H1 (cell line): ENCODE measurements at regions not wholly inside any gene's neighbourhood (a gene's known extent, or its start where the extent isn't known, plus 50 kb on each side); places are given as distances from the start of the nearest gene placed in this dataset.

ENCODE experiments used
- CTCF ChIA-PET: fragments of 300-600 bp; sonication (Branson Sonifier 250); formaldehyde crosslinking; loops from one replicate; lab custom pipeline; 2021; ENCODE audit not compliant: partially characterized antibody; lab: Charles Lee
- POLR2A ChIA-PET: fragments of 300-600 bp; sonication (Branson Sonifier 250); formaldehyde crosslinking; loops from one replicate; lab custom pipeline; 2021; ENCODE audit warnings: inconsistent platforms; ENCODE audit not compliant: partially characterized antibody; lab: Charles Lee
- DNase-seq, 2 experiments: peaks; one replicate each; pipeline versions ENCODE4 v3.0.0 to v3.0.0-alpha.2; 2010 to 2022; ENCODE audit warnings: low spot score in 2 of 2, low read depth in 1 of 2, mixed read lengths in 1 of 2
- FAIRE-seq: peaks from 2 replicates; lab custom pipeline; 2011; peaks lifted over from hg19 to GRCh38; lab: Jason Lieb, UNC
- H2AFZ ChIP-seq: 2 replicates; pipeline ENCODE4 v1.8.1; 2012; ENCODE audit warnings: low read length, inconsistent platforms
- H2AK5ac ChIP-seq: 2 replicates; pipeline ENCODE4 v1.6.1; 2013; ENCODE audit warnings: low read depth, low read length
- H2BK120ac ChIP-seq: replicated peaks from 2 replicates; pipeline ENCODE3; 2013; ENCODE audit warnings: low read depth, low read length, inconsistent platforms
- H2BK12ac ChIP-seq: 2 replicates; pipeline ENCODE4 v1.6.1; 2013; ENCODE audit warnings: low read depth, low read length
- H2BK15ac ChIP-seq: 2 replicates; pipeline ENCODE4 v1.6.1; 2013; ENCODE audit warnings: low read length
- H2BK20ac ChIP-seq: 2 replicates; pipeline ENCODE4 v1.6.1; 2013; ENCODE audit warnings: low read length
- H2BK5ac ChIP-seq: 2 replicates; pipeline ENCODE4 v1.6.1; 2013; ENCODE audit warnings: low read depth, low read length
- H3K14ac ChIP-seq: 2 replicates; pipeline ENCODE4 v1.6.1; 2013; ENCODE audit warnings: inconsistent platforms; ENCODE audit not compliant: insufficient read length
- H3K18ac ChIP-seq: 2 replicates; pipeline ENCODE4 v1.6.1; 2013; ENCODE audit warnings: low read length; ENCODE audit errors: extremely low read depth
- H3K23ac ChIP-seq: 2 replicates; pipeline ENCODE4 v1.6.1; 2013; ENCODE audit warnings: inconsistent platforms; ENCODE audit not compliant: insufficient read length
- H3K23me2 ChIP-seq: 2 replicates; pipeline ENCODE4 v1.6.1; 2013; ENCODE audit warnings: low read depth, low read length
- H3K27ac ChIP-seq: 2 replicates; pipeline ENCODE4 v1.6.1; 2011; ENCODE audit warnings: low read depth, low read length, inconsistent platforms
- H3K27me3 ChIP-seq, 4 experiments: replicated peaks in 1 of 4; 1 replicate in 1 of 4; 2 replicates in 3 of 4; pipeline versions ENCODE4 v1.6.1 to v1.8.1; 2011 to 2013; ENCODE audit warnings: low read length in 3 of 4, mild to moderate bottlenecking in 3 of 4, inconsistent platforms in 2 of 4, mixed read lengths in 2 of 4, moderate library complexity in 1 of 4; ENCODE audit not compliant: control insufficient read depth in 3 of 4, insufficient read depth in 3 of 4; ENCODE audit errors: extremely low read depth in 1 of 4
- H3K36me3 ChIP-seq, 4 experiments: 2 replicates each; pipeline versions ENCODE4 v1.6.1 to v1.8.1; 2011 to 2013; ENCODE audit warnings: mild to moderate bottlenecking in 4 of 4, low read length in 3 of 4, moderate library complexity in 2 of 4, control low read depth in 1 of 4, inconsistent platforms in 1 of 4; ENCODE audit not compliant: insufficient read depth in 4 of 4, control insufficient read depth in 2 of 4
- H3K4ac ChIP-seq: replicated peaks from 2 replicates; pipeline ENCODE3; 2013; ENCODE audit warnings: low read length, low read depth, mixed read lengths, inconsistent platforms; ENCODE audit not compliant: insufficient read length
- H3K4me1 ChIP-seq, 4 experiments: replicated peaks in 1 of 4; 1 replicate in 1 of 4; 2 replicates in 3 of 4; pipeline versions ENCODE4 v1.6.1 to v1.8.1; 2011 to 2013; ENCODE audit warnings: low read length in 3 of 4, inconsistent platforms in 2 of 4, mixed read lengths in 1 of 4; ENCODE audit not compliant: insufficient read depth in 4 of 4, control insufficient read depth in 3 of 4
- H3K4me2 ChIP-seq, 2 experiments: 2 replicates each; pipeline versions ENCODE4 v1.6.1 to v1.8.1; 2011 to 2013; ENCODE audit warnings: low read depth in 2 of 2, low read length in 2 of 2, control low read depth in 1 of 2, inconsistent platforms in 1 of 2, mild to moderate bottlenecking in 1 of 2; ENCODE audit not compliant: insufficient read depth in 1 of 2
- H3K4me3 ChIP-seq, 4 experiments: fragments of 200-600, 300-600 bp in 1 of 4; sonication (generic), shearing (Covaris generic), sonication (Bioruptor Twin) in 1 of 4; 2 replicates each; pipeline versions ENCODE4 v1.5.1 to v1.8.1; 2011 to 2016; ENCODE audit warnings: low read length in 4 of 4, low read depth in 3 of 4, control low read depth in 2 of 4, inconsistent platforms in 2 of 4, mild to moderate bottlenecking in 2 of 4, mixed read lengths in 1 of 4, moderate library complexity in 1 of 4; ENCODE audit not compliant: insufficient read depth in 2 of 4; ENCODE audit errors: extremely low read depth in 1 of 4
- H3K56ac ChIP-seq: replicated peaks from 2 replicates; pipeline ENCODE3; 2013; ENCODE audit warnings: low read depth, mild to moderate bottlenecking, mixed read lengths, low read length, inconsistent platforms; ENCODE audit not compliant: insufficient read length
- H3K79me1 ChIP-seq: 2 replicates; pipeline ENCODE4 v1.6.1; 2013; ENCODE audit warnings: low read depth, low read length, control low read depth
- H3K79me2 ChIP-seq, 2 experiments: 2 replicates each; pipeline versions ENCODE4 v1.6.1 to v1.8.1; 2012 to 2013; ENCODE audit warnings: low read length in 2 of 2, mild to moderate bottlenecking in 2 of 2, inconsistent platforms in 1 of 2; ENCODE audit not compliant: insufficient read depth in 2 of 2, control insufficient read depth in 1 of 2
- H3K9ac ChIP-seq, 4 experiments: replicated peaks in 1 of 4; 1 replicate in 1 of 4; 2 replicates in 3 of 4; pipeline versions ENCODE4 v1.6.1 to v1.8.1; 2011 to 2013; ENCODE audit warnings: low read depth in 3 of 4, low read length in 3 of 4, control low read depth in 2 of 4, mild to moderate bottlenecking in 2 of 4, moderate library complexity in 2 of 4, inconsistent platforms in 1 of 4; ENCODE audit errors: extremely low read depth in 1 of 4
- H3K9me3 ChIP-seq, 2 experiments: 2 replicates each; pipeline versions ENCODE4 v1.6.1 to v1.8.1; 2012 to 2013; ENCODE audit warnings: mild to moderate bottlenecking in 2 of 2, moderate library complexity in 2 of 2, control low read depth in 1 of 2, inconsistent platforms in 1 of 2, low read depth in 1 of 2, low read length in 1 of 2, mixed read lengths in 1 of 2; ENCODE audit not compliant: insufficient read depth in 2 of 2
- H4K20me1 ChIP-seq, 2 experiments: replicated peaks in 1 of 2; 2 replicates each; pipeline versions ENCODE3 to v1.8.1; 2011 to 2013; ENCODE audit warnings: inconsistent platforms in 2 of 2, low read length in 2 of 2, mild to moderate bottlenecking in 1 of 2; ENCODE audit not compliant: insufficient read depth in 2 of 2, control insufficient read depth in 1 of 2
- H4K5ac ChIP-seq: 2 replicates; pipeline ENCODE4 v1.6.1; 2013; ENCODE audit warnings: low read length, low read depth, mixed read lengths, inconsistent platforms; ENCODE audit not compliant: insufficient read length
- H4K8ac ChIP-seq: 2 replicates; pipeline ENCODE4 v1.8.0; 2013; ENCODE audit warnings: mild to moderate bottlenecking, moderate library complexity, low read length, inconsistent platforms; ENCODE audit not compliant: insufficient read depth; ENCODE audit errors: extremely low read depth
- H4K91ac ChIP-seq: replicated peaks from 2 replicates; pipeline ENCODE3; 2013; ENCODE audit warnings: low read length, mixed read lengths, inconsistent platforms; ENCODE audit not compliant: insufficient read length
- CBX5 ChIP-seq: fragments of 300-800, 300-1000 bp; sonication (generic); IDR thresholded peaks from 2 replicates; pipeline ENCODE4 v1.7.1; 2016; ENCODE audit warnings: antibody characterized with exemption, low read length, low read depth
- CBX8 ChIP-seq: fragments of 300-800, 300-1000 bp; sonication (generic); IDR thresholded peaks from 2 replicates; pipeline ENCODE4 v1.7.1; 2016; ENCODE audit warnings: low read depth, low read length, borderline replicate concordance
- CREB1 ChIP-seq: IDR thresholded peaks from 2 replicates; pipeline ENCODE4 v1.6.1; 2012; ENCODE audit warnings: inconsistent platforms
- CTCF ChIP-seq, 3 experiments: IDR thresholded peaks; 1 replicate in 2 of 3; 2 replicates in 1 of 3; pipeline versions ENCODE4 v1.5.1 to v1.6.1; 2011; ENCODE audit warnings: low read length in 3 of 3, mild to moderate bottlenecking in 3 of 3, inconsistent platforms in 2 of 3, low read depth in 1 of 3, moderate library complexity in 1 of 3; ENCODE audit not compliant: insufficient read depth in 1 of 3; ENCODE audit errors: control extremely low read depth in 1 of 3
- KDM5A ChIP-seq: fragments of 200-600 bp; IDR thresholded peaks from 2 replicates; pipeline ENCODE4 v1.7.1; 2012; ENCODE audit warnings: mild to moderate bottlenecking, low read length, inconsistent platforms, mixed read lengths
- RXRA ChIP-seq: IDR thresholded peaks from 2 replicates; pipeline ENCODE4 v1.6.1; 2011; ENCODE audit warnings: low read depth, mild to moderate bottlenecking, low read length, moderate library complexity; ENCODE audit not compliant: insufficient read depth
- SRF ChIP-seq: IDR thresholded peaks from 2 replicates; pipeline ENCODE4 v1.6.1; 2011; ENCODE audit warnings: mild to moderate bottlenecking, low read depth, low read length, moderate library complexity
- ZNF274 ChIP-seq: IDR thresholded peaks from 2 replicates; pipeline ENCODE4 v1.7.0; 2012; ENCODE audit warnings: low read length, borderline replicate concordance; ENCODE audit errors: extremely low read depth
- WGBS, 2 experiments: shearing (Covaris generic) in 1 of 2; methylation state at CpG; one replicate each; pipeline versions ENCODE4 v1.1.6 to v1.1.7; 2013 to 2015; ENCODE audit warnings: low lambda C conversion rate in 2 of 2, mixed read lengths in 2 of 2, inconsistent platforms in 1 of 2, low coverage in 1 of 2, missing lambda C conversion rate in 1 of 2; ENCODE audit not compliant: insufficient replicate concordance in 2 of 2, insufficient coverage in 1 of 2, insufficient read length in 1 of 2; ENCODE audit errors: extremely low coverage in 1 of 2, missing lambda C conversion rate in 1 of 2; 5-methylcytosine and 5-hydroxymethylcytosine counted together

DNA sequence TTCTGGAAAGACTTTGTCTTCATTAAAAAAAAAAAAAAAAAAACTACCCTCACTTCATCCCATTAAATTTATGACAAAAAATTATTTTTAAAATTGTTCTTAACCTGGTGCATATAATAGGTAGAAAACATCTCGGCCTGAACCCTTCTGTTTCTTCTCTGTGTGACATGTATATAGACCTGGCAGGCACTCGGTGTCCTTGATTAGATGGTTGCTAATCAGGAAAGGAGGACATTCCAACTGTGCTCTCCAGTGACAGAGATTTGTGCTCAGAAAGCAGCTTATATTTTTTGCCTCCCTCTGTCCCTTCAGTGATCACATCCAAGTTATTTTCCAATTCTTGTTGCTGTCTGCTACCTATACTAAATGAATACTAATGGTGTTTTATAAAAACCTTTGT lies 355.6 kb downstream of the CBLL2 start:
- Histone ChIP-seq H3K79me1 (no peaks in the 10 kb centered on the region), H3K4me1 (no peaks in the 10 kb centered on the region), H3K4me3 (no peak overlapping the region), H3K23ac (no peak overlapping the region), H3K36me3 (no peaks in the 10 kb centered on the region), H2AFZ (no peak overlapping the region), H2BK12ac (no peak overlapping the region), H2AK5ac (no peak overlapping the region), H2BK20ac (no peak overlapping the region), H4K8ac (no peak overlapping the region), H2BK120ac (no peak overlapping the region), H2BK15ac (no peak overlapping the region), H2BK5ac (no peak overlapping the region), H3K4me2 (no peak overlapping the region), H3K27ac (no peak overlapping the region), H3K79me2 (no peaks in the 10 kb centered on the region), H4K5ac (no peak overlapping the region), H4K91ac (no peak overlapping the region), H3K14ac (no peak overlapping the region), H4K20me1 (no peaks in the 10 kb centered on the region), H3K23me2 (no peaks in the 10 kb centered on the region), H3K27me3 (no peaks in the 10 kb centered on the region), H3K9me3 (no peaks in the 10 kb centered on the region), H3K4ac (no peak overlapping the region), H3K56ac (no peak overlapping the region), H3K18ac (no peak overlapping the region), H3K9ac (no peak overlapping the region)
- DNase-seq = no peak
- ChIA-PET CTCF (no interaction called here), POLR2A (no interaction called here)
- FAIRE-seq = no peak
- no peak for TF ChIP-seq RXRA
- TF ChIP-seq CTCF (IDR thresholded peaks at IDR 0.05; ENCODE audit: control extremely low read depth in 1 of 3, insufficient read depth in 1 of 3, low read depth in 1 of 3, low read length in 3 of 3) = no peak
- no peak for TF ChIP-seq KDM5A
- TF ChIP-seq CBX5 = no peak
- no peak for TF ChIP-seq ZNF274
- no peak for TF ChIP-seq CREB1
- TF ChIP-seq SRF = no peak
- no peak for TF ChIP-seq CBX8
- WGBS, 2 experiments = 94% methylated on average over 2 of the region's 2 CpGs; no CpG with 5 or more reads in 1 of the 2 experiments
